Body of pancreas (tissue), 4 donors: ENCODE measurements at regions not wholly inside any gene's neighbourhood (a gene's known extent, or its start where the extent isn't known, plus 50 kb on each side); places are given as distances from the start of the nearest gene placed in this dataset.

Experiments used
- CTCF ChIP-seq, 7 experiments: fragments of 450-650 bp in 4 of 7; fragments of 200-600 bp in 3 of 7; sonication (generic) in 3 of 7; IDR thresholded peaks; one replicate each; pipeline ENCODE4 v1.5.1; 2016 to 2019; ENCODE audit warnings: antibody characterized with exemption in 7 of 7
- POLR2A ChIP-seq, 3 donors: fragments of 450-650 bp; IDR thresholded peaks; one replicate each; pipeline ENCODE4 v1.6.1; 2016; ENCODE audit warnings: antibody characterized with exemption in 3 of 3, mild to moderate bottlenecking in 2 of 3

GRCh38 chr1:114232691-114233090 is 79.0 kb upstream of the SYT6 start:
- TF ChIP-seq CTCF (IDR thresholded peaks at IDR 0.05): no peak
- no peak for TF ChIP-seq POLR2A (IDR thresholded peaks at IDR 0.05)
